Ovary (tissue), 7 donors: ENCODE measurements at regions not wholly inside any gene's neighbourhood (a gene's known extent, or its start where the extent isn't known, plus 50 kb on each side); places are given as distances from the start of the nearest gene placed in this dataset.
A peak's percentile ranks its signal among the peaks of the same experiment; 100 is the strongest.

Experiments
- DNase-seq, 5 donors: peaks; one replicate each; pipeline ENCODE4 v3.0.0-alpha.2; 2019 to 2020
- H3K27ac ChIP-seq, 2 donors: fragments of 200-600 bp; one replicate each; pipeline versions ENCODE4 v1.5.1 to v1.8.0; 2019 to 2022
- H3K27me3 ChIP-seq: fragments of 200-600 bp; one replicate; pipeline ENCODE4 v1.8.0; 2022
- H3K36me3 ChIP-seq: fragments of 200-600 bp; sonication (generic); one replicate; pipeline ENCODE4 v1.5.1; 2019
- H3K4me1 ChIP-seq: one replicate; pipeline ENCODE4 v1.8.1; 2013; ENCODE audit warnings: mild to moderate bottlenecking, moderate library complexity; ENCODE audit not compliant: insufficient read depth
- H3K4me3 ChIP-seq: fragments of 200-600 bp; sonication (generic); one replicate; pipeline ENCODE4 v1.5.1; 2017
- H3K9me3 ChIP-seq, 2 donors: fragments of 200-600 bp in 1 of 2; sonication (generic) in 1 of 2; one replicate each; pipeline versions ENCODE4 v1.5.1 to v1.8.1; 2013 to 2019; ENCODE audit warnings: mild to moderate bottlenecking in 1 of 2, moderate library complexity in 1 of 2
- EP300 ChIP-seq: sonication (generic); formaldehyde crosslinking; IDR thresholded peaks from one replicate; pipeline ENCODE4 v1.6.1; 2017; ENCODE audit warnings: antibody characterized with exemption
- POLR2A ChIP-seq: fragments of 450-650 bp; IDR thresholded peaks from one replicate; pipeline ENCODE4 v1.6.1; 2017; ENCODE audit warnings: antibody characterized with exemption, mild to moderate bottlenecking, moderate library complexity
- WGBS, 3 donors: extraction: QIAGEN DNeasy Blood & Tissue Kit in 1 of 3; methylation state at CpG; one replicate each; pipeline versions ENCODE4 v1.1.5 to v1.1.7; 2013 to 2017; 5-methylcytosine and 5-hydroxymethylcytosine counted together
- intact Hi-C, 4 donors: fragments of 100-400 bp; cut with DNase I; formaldehyde crosslinking; loops; one replicate each; pipeline versions ENCODE4 v1.11.0 to v1.15.1; 2022 to 2023
- TF ChIP-seq, protein P1 (sequence below), 3 donors: fragments of 450-650 bp in 2 of 3; fragments of 200-600 bp in 1 of 3; IDR thresholded peaks; one replicate each; pipeline versions ENCODE4 v1.5.1 to v1.8.0; 2016 to 2022; ENCODE audit warnings: antibody characterized with exemption in 3 of 3, mild to moderate bottlenecking in 1 of 3
- donor health status: DM: no; HTN: no; CAD: no; lungs with moderate emphysema.
- donor health status: DM: no; HTN: no; CAD: no.
- donor health status: Bipolar disorder and iron deficiency.
- donor health status: DM: no; HTN: no; CAD: no.
- donor health status: DM: yes; HTN: yes; CAD: no.

DNA sequence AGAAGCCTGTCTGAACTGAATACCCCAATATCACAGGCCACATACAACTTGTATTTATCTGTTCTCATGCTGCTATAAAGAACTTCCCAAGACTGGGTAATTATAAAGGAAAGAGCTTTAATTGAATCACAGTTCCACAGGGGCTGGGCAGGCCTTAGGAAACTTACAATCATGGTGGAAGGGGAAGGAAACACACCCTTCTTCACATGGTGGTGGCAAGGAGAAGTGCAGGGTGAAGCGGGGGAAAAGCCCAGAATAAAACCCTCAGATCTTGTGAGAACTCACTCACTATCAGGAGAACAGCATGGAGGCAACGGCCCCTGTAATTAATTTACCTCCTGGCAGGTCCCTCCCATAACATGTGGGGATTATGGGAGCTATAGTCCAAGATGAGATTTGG lies 50.3 kb upstream of the FNDC1 start:
- Histone ChIP-seq H3K4me3 (no peak overlapping the region), H3K9me3 (no peaks in the 10 kb centered on the region), H3K36me3 (no peaks in the 10 kb centered on the region), H3K4me1 (peaks cover 2% of the 10 kb centered on the region), H3K27ac (no peak overlapping the region), H3K27me3 (no peaks in the 10 kb centered on the region)
- intact Hi-C loops, result no loop called here
- no peak for TF ChIP-seq EP300
- TF ChIP-seq, protein P1, sequence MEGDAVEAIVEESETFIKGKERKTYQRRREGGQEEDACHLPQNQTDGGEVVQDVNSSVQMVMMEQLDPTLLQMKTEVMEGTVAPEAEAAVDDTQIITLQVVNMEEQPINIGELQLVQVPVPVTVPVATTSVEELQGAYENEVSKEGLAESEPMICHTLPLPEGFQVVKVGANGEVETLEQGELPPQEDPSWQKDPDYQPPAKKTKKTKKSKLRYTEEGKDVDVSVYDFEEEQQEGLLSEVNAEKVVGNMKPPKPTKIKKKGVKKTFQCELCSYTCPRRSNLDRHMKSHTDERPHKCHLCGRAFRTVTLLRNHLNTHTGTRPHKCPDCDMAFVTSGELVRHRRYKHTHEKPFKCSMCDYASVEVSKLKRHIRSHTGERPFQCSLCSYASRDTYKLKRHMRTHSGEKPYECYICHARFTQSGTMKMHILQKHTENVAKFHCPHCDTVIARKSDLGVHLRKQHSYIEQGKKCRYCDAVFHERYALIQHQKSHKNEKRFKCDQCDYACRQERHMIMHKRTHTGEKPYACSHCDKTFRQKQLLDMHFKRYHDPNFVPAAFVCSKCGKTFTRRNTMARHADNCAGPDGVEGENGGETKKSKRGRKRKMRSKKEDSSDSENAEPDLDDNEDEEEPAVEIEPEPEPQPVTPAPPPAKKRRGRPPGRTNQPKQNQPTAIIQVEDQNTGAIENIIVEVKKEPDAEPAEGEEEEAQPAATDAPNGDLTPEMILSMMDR (IDR thresholded peaks at IDR 0.05), result no peak
- no peak for TF ChIP-seq POLR2A
- WGBS, 3 donors, result 81 to 92% (median 86%) methylated on average over 2 of the region's 2 CpGs
- no peak for DNase-seq

DNA sequence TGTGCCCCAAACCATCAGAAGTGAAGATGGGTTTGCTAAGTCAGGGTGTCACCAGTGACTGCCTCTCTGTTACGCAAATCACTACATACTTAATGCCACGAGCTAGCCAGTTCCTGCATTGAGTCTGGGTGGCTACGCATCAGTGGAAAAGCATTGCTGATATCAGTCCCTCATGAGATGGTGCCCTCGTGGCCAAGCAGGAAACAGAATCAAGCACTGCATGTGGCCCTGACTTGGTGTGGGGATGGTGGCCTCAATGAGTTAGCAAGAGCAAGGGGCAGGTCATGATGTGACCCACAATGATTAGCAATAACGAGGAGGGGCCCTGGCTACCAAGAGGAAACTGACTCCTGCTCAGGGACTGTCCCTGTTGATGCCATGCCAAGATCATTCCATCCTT lies 51.6 kb upstream of the FNDC1 start:
- no peaks in the 10 kb centered on the region for H3K9me3 ChIP-seq
- no peaks in the 10 kb centered on the region for H3K36me3 ChIP-seq
- intact Hi-C loops, result no loop called here
- no peak overlapping the region for H3K4me3 ChIP-seq
- whole genome bisulfite sequencing, 3 donors, result 82 to 87% (median 82%) methylated on average over 5 of the region's 5 CpGs
- no peak for TF ChIP-seq POLR2A
- no peak for TF ChIP-seq EP300
- TF ChIP-seq, protein P1 (IDR thresholded peaks at IDR 0.05), result no peak
- H3K27ac ChIP-seq, result no peak overlapping the region
- peaks cover 2% of the 10 kb centered on the region for H3K4me1 ChIP-seq
- no peaks in the 10 kb centered on the region for H3K27me3 ChIP-seq
- no peak for DNase-seq

DNA sequence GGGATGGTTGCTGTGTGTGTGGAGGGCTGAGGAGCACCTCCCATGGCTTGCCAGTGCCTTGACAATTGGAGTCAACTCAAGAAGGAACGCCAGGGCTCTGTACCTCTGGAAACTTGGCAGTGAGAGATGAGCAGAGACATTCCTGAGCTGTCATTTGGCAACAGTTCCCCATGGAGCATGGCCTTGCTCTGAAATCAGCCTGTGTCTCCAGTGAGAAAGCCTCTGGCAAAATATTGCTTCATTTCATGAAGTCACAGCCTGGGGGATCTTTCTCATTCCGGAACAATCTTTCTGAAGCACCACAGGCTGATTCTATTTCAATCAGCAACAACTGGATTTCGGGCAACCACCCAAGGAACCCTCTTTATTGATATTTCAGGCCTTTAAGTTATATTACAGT lies 52.2 kb upstream of the FNDC1 start:
- peak in 1 of 5 donors; percentile 38 for DNase-seq
- H3K9me3 ChIP-seq, result no peaks in the 10 kb centered on the region
- intact Hi-C loops, result no loop called here
- TF ChIP-seq EP300 (no peak), POLR2A (no peak)
- TF ChIP-seq, protein P1 (IDR thresholded peaks at IDR 0.05), result no peak
- H3K27me3 ChIP-seq, result no peaks in the 10 kb centered on the region
- peaks cover 2% of the 10 kb centered on the region for H3K4me1 ChIP-seq
- H3K27ac ChIP-seq, result no peak overlapping the region
- no peaks in the 10 kb centered on the region for H3K36me3 ChIP-seq
- no peak overlapping the region for H3K4me3 ChIP-seq
- WGBS, 3 donors, result 14 to 18% (median 15%) methylated on average over 3 of the region's 3 CpGs

DNA sequence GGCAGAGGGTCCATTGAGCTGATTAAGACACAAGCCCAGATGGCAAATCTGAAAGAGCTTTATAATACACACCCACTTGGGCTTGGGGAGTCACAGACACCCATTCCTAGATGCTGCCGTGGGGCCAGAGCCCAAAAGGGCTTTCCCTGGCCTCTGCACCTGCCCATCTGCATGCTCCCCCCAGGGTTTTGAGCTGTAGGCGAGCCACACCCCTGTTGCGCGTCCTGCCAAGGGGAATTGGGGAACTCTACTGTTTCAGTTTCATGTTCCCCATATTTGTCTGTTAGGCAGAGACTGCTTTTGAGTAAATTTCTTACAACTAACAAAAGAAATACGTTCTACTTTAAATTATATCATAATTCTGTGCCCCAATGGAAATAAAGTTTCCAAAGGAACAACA lies 52.9 kb upstream of the FNDC1 start:
- Histone ChIP-seq H3K4me3 (no peak overlapping the region), H3K9me3 (no peaks in the 10 kb centered on the region), H3K27me3 (no peaks in the 10 kb centered on the region), H3K4me1 (peaks cover 2% of the 10 kb centered on the region), H3K36me3 (no peaks in the 10 kb centered on the region), H3K27ac (no peak overlapping the region)
- no peak for TF ChIP-seq EP300
- no peak for TF ChIP-seq POLR2A
- TF ChIP-seq, protein P1 (IDR thresholded peaks at IDR 0.05), result no peak
- intact Hi-C loops, result no loop called here
- 90 to 92% (median 91%) methylated on average over 5 of the region's 5 CpGs for WGBS, 3 donors
- DNase-seq, result no peak
